Dedifferentiated amniotic fluid mesenchymal stem cell (primary cell): ENCODE measurements at regions not wholly inside any gene's neighbourhood (a gene's known extent, or its start where the extent isn't known, plus 50 kb on each side); places are given as distances from the start of the nearest gene placed in this dataset.

ENCODE experiments used
- DNase-seq: peaks from one replicate; pipeline ENCODE4 v3.0.0-alpha.2; 2016; ENCODE audit errors: extremely low spot score

- peak; percentile 57 for DNase-seq
Observed at GRCh38 chr4:175947117-175947722, 118.4 kb upstream of the WDR17 start.

DNA sequence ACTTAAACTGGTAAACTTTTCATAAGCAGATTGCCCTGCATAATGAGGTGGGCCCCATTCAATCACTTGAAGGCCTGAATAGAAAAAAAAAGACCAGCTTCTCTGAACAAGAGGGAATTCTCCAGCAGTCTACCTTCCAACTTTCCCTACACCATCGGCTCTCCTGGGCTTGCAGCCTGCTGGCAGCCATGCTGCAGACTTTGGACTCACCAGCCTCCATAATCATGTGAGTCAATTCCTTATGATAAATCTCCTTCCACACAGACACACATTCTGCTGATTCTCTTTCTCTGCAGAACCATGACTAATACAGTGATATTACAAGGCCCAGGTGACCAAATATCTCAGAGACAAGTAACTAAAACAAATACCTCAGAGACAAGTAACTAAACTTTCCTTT lies 113.8 kb upstream of the WDR17 start:
- DNase-seq = no peak

DNA sequence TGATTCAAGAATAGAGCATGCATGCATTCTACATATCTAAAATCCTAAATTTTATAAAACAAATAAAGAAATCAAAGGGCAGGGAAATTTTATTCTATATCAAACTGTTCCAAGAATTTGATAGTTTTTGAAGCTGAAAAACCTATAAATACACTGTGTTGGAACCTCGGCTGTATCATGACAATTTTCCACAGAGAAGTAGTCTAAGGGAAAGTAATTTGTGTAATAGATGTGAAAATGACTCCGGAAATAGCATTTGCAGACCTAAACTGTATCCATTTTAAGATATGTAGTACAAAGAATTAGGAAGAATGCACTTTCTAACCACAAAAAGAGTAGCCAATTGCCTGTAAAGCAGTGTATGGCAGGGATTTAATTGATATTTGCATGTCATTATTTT lies 112.5 kb upstream of the WDR17 start:
- no peak for DNase-seq

DNA sequence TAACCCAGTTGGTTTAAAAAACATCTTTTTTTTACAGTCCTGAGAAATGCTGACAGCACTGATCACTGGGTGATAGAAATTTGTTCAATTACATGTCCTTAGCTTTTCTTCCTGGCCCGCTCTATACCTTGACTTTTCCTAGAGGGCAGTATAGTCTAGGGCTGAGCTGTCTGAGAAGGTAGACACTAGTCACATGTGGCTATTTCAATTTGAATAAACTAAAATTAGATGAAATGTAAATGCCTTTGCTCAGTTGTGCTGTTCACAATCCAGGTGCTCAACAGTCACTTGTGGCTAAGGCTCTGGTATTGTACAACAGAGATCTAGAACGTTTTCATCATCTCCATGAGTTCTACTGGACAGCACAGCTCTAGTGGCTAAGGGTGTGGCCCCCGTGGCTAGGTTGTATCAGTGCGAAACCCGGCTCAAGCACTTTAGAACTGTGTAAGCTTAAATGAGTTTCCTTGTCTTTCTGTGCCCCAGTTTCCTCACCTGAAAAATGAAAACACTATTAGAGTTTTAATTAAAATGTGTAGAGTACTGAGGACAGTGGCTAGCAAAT lies 111.6 kb upstream of the WDR17 start:
- DNase-seq = no peak

- DNase-seq = no peak
Observed at GRCh38 chr4:175954685-175955084, 111.0 kb upstream of the WDR17 start.

DNA sequence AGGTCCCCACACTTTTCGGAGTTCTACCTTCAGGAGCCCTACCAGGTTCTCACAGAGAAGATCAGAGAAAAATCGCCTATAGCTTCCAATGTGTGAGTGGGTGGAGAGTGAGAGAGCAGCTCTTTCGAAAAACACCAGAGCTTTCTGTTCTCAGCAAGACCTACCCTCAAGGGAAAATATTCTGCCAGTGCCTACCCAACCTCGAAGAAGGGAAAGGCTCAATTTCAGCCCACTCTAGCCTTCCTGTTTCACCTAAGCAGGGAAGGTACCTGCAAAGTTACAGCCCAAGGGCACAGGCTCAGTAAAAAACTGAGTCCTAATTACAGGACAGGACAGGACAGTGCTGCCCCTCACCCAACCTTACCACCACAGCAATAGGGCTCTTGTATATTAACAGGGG lies 104.0 kb upstream of the WDR17 start:
- DNase-seq = no peak

- DNase-seq = no peak
Observed at GRCh38 chr4:175970072-175970471, 95.6 kb upstream of the WDR17 start.

GRCh38 chr4:175970724-175971123 lies 94.9 kb upstream of the WDR17 start:
- no peak for DNase-seq

DNA sequence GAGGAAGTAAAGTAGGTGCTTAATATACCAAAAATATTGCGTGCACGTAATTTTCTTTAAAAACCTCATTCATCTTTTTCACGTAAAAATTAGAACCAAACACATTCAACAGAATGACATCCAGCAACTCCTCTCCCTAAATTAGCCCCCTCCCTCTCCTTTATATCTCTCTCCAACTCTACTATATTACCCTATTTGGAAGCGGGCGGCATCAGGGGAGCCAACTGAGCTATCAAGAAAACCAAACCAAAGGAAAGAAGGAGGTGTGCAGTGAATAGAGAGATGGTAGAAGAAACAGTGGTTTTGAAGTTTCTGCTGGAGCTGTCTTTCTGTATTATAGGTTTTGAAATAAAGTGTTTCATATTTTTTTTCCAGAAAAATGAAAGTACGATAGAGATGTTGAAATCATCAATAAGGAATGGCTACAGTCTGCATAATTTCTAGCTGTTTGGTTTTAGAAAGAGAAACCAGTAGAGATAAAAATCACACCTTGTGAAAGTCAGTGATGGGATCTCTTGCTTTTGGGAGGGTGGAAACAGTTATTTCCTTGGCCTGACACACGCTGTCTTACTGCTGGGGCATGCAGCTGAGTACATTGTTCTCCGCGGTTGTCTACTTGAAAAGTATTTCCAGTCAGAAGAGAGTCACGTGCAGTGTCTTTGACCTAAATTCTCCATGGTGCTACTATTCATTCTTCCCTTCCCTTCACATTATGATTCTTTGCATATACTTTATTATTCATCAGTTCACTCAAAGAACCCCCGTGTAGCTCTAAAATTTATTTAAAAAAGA lies 94.1 kb upstream of the WDR17 start:
- DNase-seq = no peak

DNA sequence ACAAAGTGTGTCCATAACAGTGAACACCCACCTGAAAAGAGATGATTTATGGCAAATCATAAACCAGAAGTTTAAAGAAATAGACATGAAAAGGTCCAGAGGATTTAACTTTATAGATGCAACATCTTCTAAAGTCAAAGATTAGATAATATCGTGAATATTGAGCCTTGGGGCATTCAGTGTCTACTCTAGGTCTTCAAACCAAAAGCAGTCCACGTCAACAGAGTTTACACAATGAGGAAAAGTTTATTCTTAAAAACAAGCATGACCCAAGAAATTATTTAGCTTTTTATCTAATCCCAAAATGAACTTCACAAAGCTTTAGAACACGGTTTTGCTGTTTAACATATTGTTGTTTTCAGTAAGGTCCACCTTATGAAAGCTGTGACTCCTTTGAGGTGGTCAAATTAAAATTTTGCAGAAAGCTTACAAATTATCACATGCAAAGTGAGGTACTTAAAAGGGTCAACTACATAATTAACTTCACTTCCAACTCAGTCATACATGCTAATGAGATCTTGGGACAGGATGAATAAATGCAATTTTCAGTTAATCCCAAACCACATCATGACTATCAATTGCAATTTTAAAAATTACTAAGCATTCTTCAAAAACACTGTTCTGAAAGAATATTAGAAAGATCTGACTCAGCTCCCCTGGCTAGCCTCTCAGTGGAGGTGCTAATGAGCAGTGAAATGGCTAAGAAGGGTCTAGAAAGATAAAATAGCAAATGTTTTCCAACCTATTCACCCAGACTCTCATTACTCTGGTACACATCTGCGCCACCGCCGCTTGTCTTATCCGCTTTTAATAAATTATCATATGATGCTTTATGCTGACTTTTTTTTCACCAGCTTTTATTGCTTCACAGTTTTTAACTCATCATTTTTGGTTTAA lies 92.4 kb upstream of the WDR17 start:
- no peak for DNase-seq

DNA sequence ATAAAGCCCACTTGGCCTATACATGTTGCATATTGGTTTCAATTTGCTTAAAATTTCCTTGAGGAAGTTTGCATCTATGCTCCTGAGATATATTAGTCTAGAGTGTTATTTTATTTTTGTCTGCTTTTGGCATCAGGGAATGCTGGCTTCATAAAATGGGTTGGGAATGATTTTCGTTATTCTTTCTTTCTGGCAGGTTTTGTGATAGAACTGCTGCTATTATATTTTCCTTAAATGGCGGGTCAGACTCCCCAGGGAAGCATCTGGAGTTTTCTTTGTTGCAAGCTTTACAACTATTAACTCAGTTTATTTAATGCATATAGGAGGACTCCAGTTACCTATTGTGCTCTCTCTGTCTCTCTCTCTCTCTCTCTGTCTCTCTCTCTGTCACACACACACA lies 82.0 kb upstream of the WDR17 start:
- no peak for DNase-seq

GRCh38 chr4:175986668-175987067 lies 79.0 kb upstream of the WDR17 start:
- no peak for DNase-seq

DNA sequence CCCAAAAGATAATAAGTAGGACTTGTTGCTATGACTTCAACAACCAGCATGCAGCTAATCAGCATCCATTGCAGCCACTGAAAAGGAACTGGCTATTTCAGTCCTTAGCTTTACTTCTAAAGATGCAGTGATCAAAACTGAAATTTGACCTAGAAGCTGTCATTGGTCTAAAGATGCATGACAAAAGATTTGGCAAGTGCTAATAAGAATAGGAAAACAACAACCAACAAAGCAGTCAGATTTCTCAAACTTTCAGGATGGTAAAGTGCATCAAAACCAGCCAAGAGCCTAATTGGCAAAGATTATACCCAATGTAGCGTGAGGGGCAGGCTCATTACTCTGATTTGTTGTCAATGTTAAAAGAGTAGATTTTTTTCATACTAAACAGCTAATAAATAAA lies 77.1 kb upstream of the WDR17 start:
- DNase-seq = no peak

DNA sequence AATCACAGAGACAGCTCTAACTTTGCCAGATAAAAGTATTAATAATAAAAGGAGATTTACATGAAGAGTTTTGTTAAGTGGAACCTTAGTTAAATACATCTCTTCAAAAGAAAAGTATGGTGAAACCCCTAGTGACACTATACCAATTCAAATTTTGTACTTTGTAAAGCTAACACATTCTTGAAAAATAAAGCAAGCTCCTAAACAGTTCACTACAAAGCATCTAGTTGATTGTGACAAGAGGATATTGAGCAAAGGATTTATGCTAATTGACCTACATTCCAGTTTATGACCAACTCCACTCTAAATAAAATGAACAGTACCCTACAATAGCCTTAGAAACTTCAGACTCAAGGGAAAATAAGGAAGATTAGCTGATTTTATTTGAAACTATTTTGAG lies 69.4 kb upstream of the WDR17 start:
- DNase-seq = no peak

GRCh38 chr4:175997291-175997690 lies 68.3 kb upstream of the WDR17 start:
- no peak for DNase-seq

GRCh38 chr4:175998782-175999181 lies 66.9 kb upstream of the WDR17 start:
- no peak for DNase-seq

DNA sequence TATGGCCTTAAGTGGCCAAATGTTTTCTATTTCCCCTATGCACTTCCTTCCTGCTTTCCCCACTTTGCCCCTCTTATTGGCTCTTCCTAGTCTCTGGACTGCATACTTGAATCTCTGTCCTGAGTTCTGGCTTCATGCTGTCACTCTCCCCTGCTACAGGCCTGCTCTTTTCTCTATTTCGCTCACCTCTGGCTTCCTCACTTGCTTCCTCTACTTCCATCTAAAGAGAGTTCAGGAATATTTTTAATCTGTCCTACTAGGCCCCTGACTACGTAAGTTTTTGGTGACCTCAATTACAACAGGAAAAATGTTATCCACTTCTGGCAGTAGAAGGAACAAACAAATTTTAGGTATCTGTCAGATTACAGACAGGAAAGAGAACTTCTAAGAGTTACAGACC lies 65.7 kb upstream of the WDR17 start:
- DNase-seq = no peak

DNA sequence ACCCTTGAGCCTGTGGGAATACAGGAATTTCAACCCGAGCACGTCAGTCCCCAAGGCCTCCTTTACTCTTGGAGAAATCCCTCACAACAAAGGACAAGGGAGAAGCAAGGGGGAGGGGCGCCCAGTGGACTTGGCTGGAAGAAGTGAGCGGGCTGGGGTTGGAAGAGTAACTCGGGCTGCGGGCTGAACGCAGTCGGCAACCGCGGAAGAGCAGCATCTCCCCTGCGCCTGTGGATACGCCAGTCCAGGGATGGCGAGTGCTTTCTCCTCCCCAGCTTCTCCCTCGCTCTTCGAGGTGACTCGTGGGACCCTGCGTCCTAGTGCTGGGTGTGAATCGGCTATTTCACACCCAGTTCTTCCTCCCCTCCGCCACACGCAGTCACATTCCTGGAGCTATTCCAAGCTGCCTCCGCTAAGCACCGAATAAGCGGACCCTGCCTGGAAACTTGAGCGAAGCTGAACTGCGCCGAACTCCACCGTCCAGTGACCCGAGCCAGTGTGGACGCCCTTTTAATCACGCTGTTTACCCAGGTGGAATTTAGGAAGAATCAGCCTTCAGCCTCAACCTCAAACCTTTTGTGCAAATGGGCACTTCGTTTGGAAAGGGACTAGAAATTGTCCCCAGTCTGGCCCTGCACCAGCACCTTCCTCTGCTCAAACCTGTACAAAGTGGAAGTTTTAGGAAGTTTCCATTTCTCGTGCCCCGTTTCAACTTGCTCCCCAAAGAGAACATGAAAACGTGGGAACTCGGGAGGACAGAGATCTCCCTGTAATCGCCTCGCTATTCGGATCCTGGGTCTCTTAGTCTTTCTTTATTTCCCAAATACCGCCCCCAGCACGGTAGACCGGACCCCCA lies 64.3 kb upstream of the WDR17 start:
- no peak for DNase-seq

- DNase-seq = no peak
Observed at GRCh38 chr4:176002007-176002613, 63.5 kb upstream of the WDR17 start.

- no peak for DNase-seq
Observed at GRCh38 chr4:176005766-176006165, 59.9 kb upstream of the WDR17 start.

- DNase-seq = no peak
Observed at GRCh38 chr4:176009254-176009653, 56.4 kb upstream of the WDR17 start.
